DMS 273 treated with DMSO at 0.1 percent for 48 hours (cell line): ENCODE measurements at regions not wholly inside any gene's neighbourhood (a gene's known extent, or its start where the extent isn't known, plus 50 kb on each side); places are given as distances from the start of the nearest gene placed in this dataset.
"Not testable (repeated sequence)": the region's sequence is repeated elsewhere in the genome, so short reads cannot be mapped to it uniquely, and the experiment has no call there.

Source experiments
- DNase-seq: peaks from one replicate; lab custom pipeline; 2025; lab: John Stamatoyannopoulos, UW

GRCh38 chr18:68233018-68233417, 481.9 kb downstream of the TMX3 start:
- peak; percentile 85 for DNase-seq

GRCh38 chr18:68229351-68229750, 485.6 kb downstream of the TMX3 start:
- no peak for DNase-seq

- no peak for DNase-seq
These were observed 493.7 kb downstream of the TMX3 start for GRCh38 chr18:68221111-68221724.

- DNase-seq = no peak
These were observed 494.4 kb downstream of the TMX3 start for GRCh38 chr18:68220458-68220857.

DNA sequence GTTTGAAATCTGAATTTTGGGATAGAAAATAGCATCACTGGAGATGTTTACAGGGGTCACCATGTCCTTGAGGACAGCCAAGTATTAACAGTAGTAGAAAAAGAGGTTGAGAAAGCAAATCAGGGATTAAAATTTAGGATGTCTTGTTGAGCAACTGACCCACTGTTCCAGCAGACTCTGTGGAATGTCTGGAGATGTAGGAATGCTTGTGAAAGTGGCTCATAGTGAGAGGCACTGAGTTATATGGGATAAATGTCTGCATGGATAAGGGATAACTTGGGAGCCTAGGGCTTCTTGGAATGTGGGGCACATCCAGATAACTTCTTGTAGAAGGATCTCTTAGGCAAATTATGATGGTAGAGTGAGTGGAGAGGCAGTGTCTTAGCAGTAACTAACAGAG, 495.0 kb downstream of the TMX3 start:
- DNase-seq = no peak

DNA sequence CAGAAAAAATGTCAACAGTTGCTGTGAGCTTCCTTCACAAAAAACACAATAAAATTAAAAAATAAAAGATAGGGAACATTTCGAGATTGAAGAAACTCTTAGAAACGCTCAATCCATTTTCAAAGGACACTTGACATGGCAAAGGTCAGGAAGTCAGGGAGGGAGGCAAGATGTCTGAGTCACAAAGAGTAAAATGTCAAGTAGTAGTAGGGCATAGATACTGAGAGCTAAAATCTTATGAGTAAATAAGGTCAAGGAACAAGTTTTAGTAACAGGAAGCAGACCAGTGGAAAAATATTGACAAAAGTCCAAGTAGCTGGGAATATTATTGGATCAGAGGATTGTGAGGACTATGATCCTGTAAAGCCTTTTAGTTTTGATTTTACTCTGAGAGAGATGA, 495.6 kb downstream of the TMX3 start:
- DNase-seq = no peak

- no peak for DNase-seq
These were observed 499.0 kb downstream of the TMX3 start for GRCh38 chr18:68215931-68216330.

- DNase-seq = no peak
These were observed 528.9 kb downstream of the TMX3 start for GRCh38 chr18:68186039-68186438.

DNA sequence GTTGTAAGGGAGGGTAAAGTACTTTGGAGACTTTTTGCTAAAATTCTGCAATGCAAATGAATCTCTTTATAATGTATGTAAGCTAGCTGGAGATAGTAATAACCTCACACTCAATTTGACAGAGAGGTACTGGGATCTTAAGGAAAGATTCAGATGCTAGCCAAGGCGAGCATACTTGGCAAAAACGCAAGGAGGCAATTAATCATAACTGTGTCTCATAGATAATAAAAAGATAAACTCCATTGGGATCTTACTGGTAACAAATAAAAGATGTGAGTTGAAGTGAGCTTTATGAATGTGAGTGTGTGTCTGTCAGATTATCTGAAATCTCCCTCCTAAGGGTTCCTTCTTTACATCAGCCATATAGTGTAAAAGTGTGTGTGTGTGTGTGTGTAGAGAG, 533.0 kb downstream of the TMX3 start:
- no peak for DNase-seq

GRCh38 chr18:68179811-68180210, 535.1 kb downstream of the TMX3 start:
- no peak for DNase-seq

DNA sequence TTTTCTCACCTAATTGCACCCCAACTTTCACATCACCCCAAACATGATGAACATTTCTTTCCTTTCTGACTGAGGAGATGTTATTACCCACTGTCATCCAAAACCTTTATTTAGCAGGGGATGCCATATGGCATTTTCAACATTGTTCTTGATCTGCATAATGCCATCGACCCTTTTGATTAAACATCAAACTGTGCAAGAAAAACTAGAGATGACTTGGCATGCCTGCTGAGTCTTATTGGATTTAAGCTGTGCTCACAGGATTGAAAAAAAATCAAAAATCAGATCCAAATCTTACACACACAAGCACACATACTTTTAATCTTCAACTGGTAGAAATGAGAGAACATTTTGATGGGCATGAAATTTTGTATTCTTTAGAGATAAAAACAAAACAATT, 536.0 kb downstream of the TMX3 start:
- peak; percentile 16 for DNase-seq

GRCh38 chr18:68177807-68178702, 536.9 kb downstream of the TMX3 start:
- peak; percentile 59 for DNase-seq

- DNase-seq = no peak
These were observed 538.0 kb downstream of the TMX3 start for GRCh38 chr18:68176901-68177300.

DNA sequence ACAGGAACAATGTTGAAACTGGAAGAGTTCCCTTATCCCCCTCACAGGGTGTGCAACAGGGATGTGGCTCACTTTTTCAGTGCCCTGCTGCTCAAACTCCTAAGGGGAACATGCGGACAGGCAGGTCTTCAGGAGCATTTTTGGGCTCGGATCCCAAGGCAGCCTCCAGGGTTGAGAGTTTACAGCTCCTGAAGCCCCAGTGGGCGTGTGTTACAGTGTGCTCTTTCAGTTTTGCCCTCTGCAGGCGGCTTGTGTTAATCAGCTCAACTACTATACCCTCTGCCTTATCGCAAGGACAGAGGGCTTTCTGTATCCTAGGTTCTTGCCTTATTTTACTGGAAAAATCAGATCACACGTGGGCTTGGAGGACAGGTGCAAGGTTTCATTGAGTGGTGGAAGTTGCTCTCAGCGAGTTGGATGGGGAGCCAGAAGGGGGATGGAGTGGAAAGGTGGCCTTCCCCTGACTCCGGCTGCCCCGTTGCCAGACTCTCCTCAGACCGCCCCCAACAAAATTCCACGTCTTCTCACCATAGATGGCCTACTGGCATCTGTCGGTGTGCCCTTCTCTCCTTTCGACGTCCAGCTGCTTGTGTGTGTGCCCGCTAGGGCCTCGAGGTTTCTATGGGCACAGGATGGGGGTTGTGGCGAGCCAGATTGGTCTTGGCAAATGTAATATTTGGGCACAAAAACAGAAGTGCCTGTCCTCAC, 541.9 kb downstream of the TMX3 start:
- DNase-seq = no peak

DNA sequence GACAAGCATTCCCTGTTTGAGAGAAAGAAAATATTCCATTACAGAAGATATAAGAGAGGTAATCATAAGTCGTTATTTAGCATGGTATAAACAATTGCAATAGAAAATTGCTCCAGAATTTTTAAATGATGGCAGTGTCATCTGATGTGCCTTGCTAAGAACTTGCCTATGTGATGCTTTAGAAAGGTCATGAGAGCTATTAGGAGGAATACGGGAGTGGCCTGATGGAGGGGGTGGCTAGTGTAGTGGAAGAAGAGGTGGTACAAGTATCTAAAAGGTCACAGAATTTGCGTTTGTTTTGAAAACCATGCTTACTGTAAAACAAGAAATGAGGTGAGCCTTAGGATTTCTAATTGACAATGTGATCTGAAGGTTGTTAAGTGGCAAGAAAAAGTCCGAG, 550.0 kb downstream of the TMX3 start:
- no peak for DNase-seq

GRCh38 chr18:68153821-68154220, 561.1 kb downstream of the TMX3 start:
- DNase-seq = not testable (repeated sequence)

DNA sequence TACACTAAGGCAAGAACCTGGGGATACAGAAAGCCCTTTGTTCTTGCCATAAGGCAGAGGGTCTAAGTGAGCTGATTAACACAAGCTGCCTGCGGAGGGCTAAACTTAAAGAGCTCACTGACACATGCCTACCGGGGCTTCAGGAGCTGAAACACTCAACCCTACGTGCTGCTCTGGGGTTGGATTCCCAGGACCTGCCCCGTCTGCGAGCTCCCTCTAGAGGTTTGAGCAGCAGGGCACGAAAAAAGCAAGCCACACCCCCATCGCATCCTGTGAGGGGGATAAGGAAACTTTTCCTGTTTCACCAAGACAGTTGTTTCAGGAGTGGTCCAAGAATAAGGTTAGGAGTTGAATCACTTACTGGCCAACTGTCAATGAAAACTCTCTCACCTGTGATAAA, 562.1 kb downstream of the TMX3 start:
- no peak for DNase-seq

DNA sequence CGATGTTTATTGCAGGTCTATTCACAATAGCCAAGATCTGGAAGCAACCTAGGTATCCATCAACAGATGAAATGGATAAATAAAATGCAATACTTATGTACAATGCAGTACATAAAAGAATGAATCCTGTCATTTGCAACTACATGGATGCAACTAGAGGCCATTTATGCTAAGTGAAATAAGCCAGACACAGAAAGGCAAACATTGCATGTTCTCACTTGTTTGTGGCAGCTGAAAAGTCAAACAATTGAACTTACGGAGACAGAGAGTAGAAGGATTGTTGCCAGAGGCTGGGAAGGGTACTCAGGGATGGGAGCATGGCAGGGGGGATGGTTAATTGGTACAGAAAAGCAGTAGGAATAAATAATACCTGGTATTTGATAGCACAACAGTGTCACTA, 563.9 kb downstream of the TMX3 start:
- DNase-seq = no peak

DNA sequence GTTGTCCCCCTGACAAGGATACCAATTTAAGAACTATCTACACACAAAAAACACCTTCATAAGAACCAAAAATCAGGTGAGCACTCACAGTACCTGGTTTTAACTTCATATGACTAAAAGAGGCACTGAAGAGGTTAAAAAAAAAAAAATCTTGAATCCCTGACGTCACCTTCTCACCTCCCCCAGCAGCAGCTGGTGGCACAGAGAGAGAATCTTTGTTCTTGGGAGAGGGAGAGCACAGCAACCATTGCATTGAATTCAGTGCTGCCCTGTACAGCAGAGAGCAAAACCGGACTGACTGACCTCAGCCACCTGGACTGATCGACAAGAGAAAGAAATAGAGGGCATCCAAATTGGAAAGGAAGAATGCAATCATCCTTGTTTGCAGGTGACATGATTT, 566.0 kb downstream of the TMX3 start:
- DNase-seq = no peak

DNA sequence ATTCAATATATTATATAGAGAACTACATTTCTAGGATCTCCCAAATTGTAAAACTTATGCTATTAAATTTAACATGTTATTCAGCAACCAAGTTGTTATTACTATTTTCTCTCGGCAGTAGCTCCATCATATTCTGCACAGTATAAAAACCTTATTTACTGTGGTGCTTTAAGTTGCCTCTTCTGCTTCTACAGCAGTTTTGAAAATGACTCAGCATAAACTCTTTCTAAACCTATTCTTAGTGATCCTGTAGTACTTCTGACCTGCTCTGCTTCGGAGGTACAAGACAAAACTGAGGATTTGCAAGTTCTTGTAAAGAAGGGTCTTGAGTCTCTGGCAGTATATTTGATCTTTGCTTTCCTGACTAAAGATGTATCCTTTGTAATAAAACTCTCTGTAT, 567.2 kb downstream of the TMX3 start:
- no peak for DNase-seq

GRCh38 chr18:68121826-68122225, 593.1 kb downstream of the TMX3 start:
- DNase-seq = no peak

DNA sequence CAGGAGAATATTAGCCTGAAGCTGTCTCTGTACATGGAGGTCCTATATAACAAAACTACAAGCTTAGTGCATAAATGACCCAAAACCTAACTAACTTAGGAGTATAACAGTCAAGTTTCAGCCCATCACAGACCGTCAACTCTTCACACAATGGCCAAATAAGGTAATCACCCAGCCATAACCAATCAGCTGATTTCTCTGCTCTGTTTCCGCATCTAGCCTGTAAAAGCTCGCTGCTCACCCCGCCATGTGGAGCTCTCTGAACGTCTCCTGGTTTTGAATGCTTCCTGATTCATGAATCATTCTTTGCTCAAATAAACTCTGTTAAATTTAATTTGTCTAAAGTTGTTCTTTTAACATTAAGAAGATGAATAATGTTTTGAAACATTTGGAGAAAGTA, 593.6 kb downstream of the TMX3 start:
- no peak for DNase-seq

DNA sequence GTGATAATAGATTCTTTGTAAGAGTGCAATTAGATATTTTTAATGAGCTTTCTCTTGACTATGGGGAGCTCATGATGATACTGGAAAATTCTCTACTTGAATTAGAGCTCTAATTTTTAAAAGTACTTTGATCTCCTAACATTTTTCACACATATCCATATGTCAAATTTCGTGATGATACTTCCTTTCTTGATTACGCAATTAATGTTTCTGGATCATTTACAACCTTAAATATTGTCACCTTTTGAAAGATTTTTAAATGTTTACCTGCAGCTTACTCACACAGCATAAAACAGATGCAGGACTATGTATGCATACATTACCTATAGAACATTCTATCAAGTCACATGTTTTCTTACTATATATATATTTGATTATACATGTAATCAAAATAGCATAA, 598.5 kb upstream of the DSEL start:
- no peak for DNase-seq
